A549 (cell line): ENCODE measurements at regions not wholly inside any gene's neighbourhood (a gene's known extent, or its start where the extent isn't known, plus 50 kb on each side); places are given as distances from the start of the nearest gene placed in this dataset.

Experiments
- CHD2 ChIP-seq: fragments of 150-350 bp; IDR thresholded peaks from 2 replicates; pipeline ENCODE4 v1.6.1; 2014; ENCODE audit warnings: low read length; ENCODE audit not compliant: partially characterized antibody
- CTCF ChIP-seq: fragments of >200 bp; sonication (Bioruptor Twin); formaldehyde crosslinking; IDR thresholded peaks from 3 replicates; pipeline ENCODE4 v1.5.1; 2016
- MAX ChIP-seq: IDR thresholded peaks from 2 replicates; pipeline ENCODE4 v1.6.1; 2012
- NPAS2 ChIP-seq: fragments of 250-450 bp; sonication (Bioruptor Pico); IDR thresholded peaks from 2 replicates; pipeline ENCODE4 v1.8.0; 2022; ENCODE audit warnings: mild to moderate bottlenecking, moderate library complexity, borderline replicate concordance
- PBX3 ChIP-seq: IDR thresholded peaks from 2 replicates; pipeline ENCODE4 v1.6.1; 2012
- RAD21 ChIP-seq, 2 experiments: fragments of >200 bp in 1 of 2; sonication (Bioruptor Twin) in 1 of 2; formaldehyde crosslinking in 1 of 2; IDR thresholded peaks in 1 of 2; conservative IDR thresholded peaks in 1 of 2; 2 replicates in 1 of 2; 3 replicates in 1 of 2; pipeline ENCODE4 v1.6.1; 2012 to 2018; ENCODE audit warnings: inconsistent platforms in 1 of 2
- REST ChIP-seq: fragments of 200-600 bp; sonication (generic); IDR thresholded peaks from 2 replicates; pipeline ENCODE4 v1.6.1; 2016; ENCODE audit warnings: antibody characterized with exemption, mild to moderate bottlenecking, moderate library complexity

- TF ChIP-seq NPAS2 (CRISPR knock-in tag) (no peak), MAX (no peak), CHD2 (no peak), RAD21 (conservative IDR thresholded peaks at IDR 0.05 in 1 of 2, IDR thresholded peaks at IDR 0.05 in 1 of 2) (no peak), CTCF (no peak), REST (peak; percentile 31; the same call in 1 of the 2 replicates), PBX3 (no peak)
These were observed 146.5 kb downstream of the PAPOLA start for GRCh38 chr14:96648506-96649326.
